ENCODE measurements at regions not wholly inside any gene's neighbourhood (a gene's known extent, or its start where the extent isn't known, plus 50 kb on each side); places are given as distances from the start of the nearest gene placed in this dataset.

- TF ChIP-seq CTCF (IDR thresholded peaks at IDR 0.05) = no peak
- no peaks in the 10 kb centered on the region for H3K4me1 Mint-ChIP-seq
- DNase-seq = no peak
- ChIA-PET POLR2A (no interaction called here), CTCF (no interaction called here)
- H3K9me3 Mint-ChIP-seq = no peaks in the 10 kb centered on the region
- no peaks in the 10 kb centered on the region for H3K36me3 Mint-ChIP-seq (ENCODE audit: low read depth)
- H3K27me3 Mint-ChIP-seq = peaks cover 12% of the 10 kb centered on the region
- H3K4me3 Mint-ChIP-seq = no peak overlapping the region
- no peak for ATAC-seq (ENCODE audit: low read depth)
- H3K27ac Mint-ChIP-seq = no peak overlapping the region
- intact Hi-C loops (cut with micrococcal nuclease) = no loop called here
Observed at GRCh38 chr14:54207075-54207474, 189.7 kb upstream of the CDKN3 start.

GRCh38 chr14:54207476-54208462 lies 189.0 kb upstream of the CDKN3 start:
- no peak for TF ChIP-seq CTCF (IDR thresholded peaks at IDR 0.05)
- no peaks in the 10 kb centered on the region for H3K9me3 Mint-ChIP-seq
- H3K4me1 Mint-ChIP-seq = no peaks in the 10 kb centered on the region
- H3K36me3 Mint-ChIP-seq (ENCODE audit: low read depth) = no peaks in the 10 kb centered on the region
- ATAC-seq (ENCODE audit: low read depth) (no peak), DNase-seq (no peak)
- CTCF ChIA-PET = no interaction called here
- intact Hi-C loops (cut with micrococcal nuclease) = no loop called here
- no peak overlapping the region for H3K27ac Mint-ChIP-seq
- H3K27me3 Mint-ChIP-seq = peaks cover 12% of the 10 kb centered on the region
- POLR2A ChIA-PET = no interaction called here
- no peak overlapping the region for H3K4me3 Mint-ChIP-seq

- Mint-ChIP-seq H3K9me3 (no peaks in the 10 kb centered on the region), H3K4me1 (no peaks in the 10 kb centered on the region), H3K36me3 (ENCODE audit: low read depth) (no peaks in the 10 kb centered on the region), H3K27ac (no peak overlapping the region), H3K27me3 (peaks cover 12% of the 10 kb centered on the region), H3K4me3 (no peak overlapping the region)
- POLR2A ChIA-PET = no interaction called here
- DNase-seq (no peak), ATAC-seq (ENCODE audit: low read depth) (no peak)
- intact Hi-C loops (cut with micrococcal nuclease) = no loop called here
- CTCF ChIA-PET = no interaction called here
- no peak for TF ChIP-seq CTCF (IDR thresholded peaks at IDR 0.05)
Observed at GRCh38 chr14:54208751-54209150, 188.1 kb upstream of the CDKN3 start.

GRCh38 chr14:54209511-54210250 lies 187.1 kb upstream of the CDKN3 start:
- no peak for DNase-seq
- H3K4me1 Mint-ChIP-seq = no peaks in the 10 kb centered on the region
- H3K27me3 Mint-ChIP-seq = peaks cover 12% of the 10 kb centered on the region
- intact Hi-C loops (cut with micrococcal nuclease) = no loop called here
- CTCF ChIA-PET = no interaction called here
- TF ChIP-seq CTCF (IDR thresholded peaks at IDR 0.05) = no peak
- ATAC-seq (ENCODE audit: low read depth) = no peak
- no peak overlapping the region for H3K4me3 Mint-ChIP-seq
- POLR2A ChIA-PET = no interaction called here
- H3K9me3 Mint-ChIP-seq = no peaks in the 10 kb centered on the region
- H3K27ac Mint-ChIP-seq = no peak overlapping the region
- no peaks in the 10 kb centered on the region for H3K36me3 Mint-ChIP-seq (ENCODE audit: low read depth)

- Mint-ChIP-seq H3K4me3 (no peak overlapping the region), H3K36me3 (ENCODE audit: low read depth) (no peaks in the 10 kb centered on the region), H3K9me3 (no peaks in the 10 kb centered on the region), H3K27ac (no peak overlapping the region), H3K27me3 (peaks cover 6% of the 10 kb centered on the region), H3K4me1 (no peaks in the 10 kb centered on the region)
- ATAC-seq (ENCODE audit: low read depth) (no peak), DNase-seq (no peak)
- POLR2A ChIA-PET = no interaction called here
- TF ChIP-seq CTCF (IDR thresholded peaks at IDR 0.05) = no peak
- intact Hi-C loops (cut with micrococcal nuclease) = no loop called here
- CTCF ChIA-PET = no interaction called here
Observed at GRCh38 chr14:54211551-54212308, 185.1 kb upstream of the CDKN3 start.
